ENCODE measurements at regions not wholly inside any gene's neighbourhood (a gene's known extent, or its start where the extent isn't known, plus 50 kb on each side); places are given as distances from the start of the nearest gene placed in this dataset.

- no peak for TF ChIP-seq POLR2A (IDR thresholded peaks at IDR 0.05)
- no peak for TF ChIP-seq CTCF (IDR thresholded peaks at IDR 0.05)
Observed at GRCh38 chr3:81045976-81046375, 715.5 kb downstream of the GBE1 start.
